Gastrocnemius medialis (tissue), 4 donors: ENCODE measurements at regions not wholly inside any gene's neighbourhood (a gene's known extent, or its start where the extent isn't known, plus 50 kb on each side); places are given as distances from the start of the nearest gene placed in this dataset.

Experiments used
- ATAC-seq, 2 donors: fragments of 150-250 bp; one replicate each; pipeline ENCODE4 v1.9.1; 2016
- DNase-seq, 2 donors: peaks; one replicate each; pipeline ENCODE4 v3.0.0-alpha.2; 2019
- H3K27ac ChIP-seq, 4 donors: fragments of 200-600 bp; sonication (generic); 1 replicate in 1 of 4; 2 replicates in 3 of 4; pipeline ENCODE4 v1.5.1; 2016 to 2018; ENCODE audit warnings: mild to moderate bottlenecking in 2 of 4, moderate library complexity in 1 of 4
- H3K27me3 ChIP-seq, 3 donors: fragments of 200-600 bp; sonication (generic) in 2 of 3; 1 replicate in 1 of 3; 2 replicates in 2 of 3; pipeline versions ENCODE4 v1.5.1 to v1.6.0; 2016 to 2019; ENCODE audit warnings: mild to moderate bottlenecking in 1 of 3, moderate library complexity in 1 of 3
- H3K36me3 ChIP-seq, 2 donors: fragments of 200-600 bp; sonication (generic) in 1 of 2; one replicate each; pipeline ENCODE4 v1.5.1; 2017 to 2018
- H3K4me1 ChIP-seq, 2 donors: fragments of 200-600 bp; sonication (generic) in 1 of 2; one replicate each; pipeline ENCODE4 v1.5.1; 2016 to 2017; ENCODE audit warnings: mild to moderate bottlenecking in 2 of 2
- H3K4me3 ChIP-seq, 4 donors: fragments of 200-600 bp; sonication (generic) in 3 of 4; 1 replicate in 1 of 4; 2 replicates in 3 of 4; pipeline ENCODE4 v1.5.1; 2016 to 2019; ENCODE audit warnings: mild to moderate bottlenecking in 2 of 4
- H3K9me3 ChIP-seq, 3 donors: fragments of 200-600 bp; sonication (generic) in 2 of 3; 1 replicate in 1 of 3; 2 replicates in 2 of 3; pipeline ENCODE4 v1.5.1; 2016 to 2019
- CTCF ChIP-seq, 5 experiments: fragments of 450-650 bp in 3 of 5; fragments of 200-600 bp in 2 of 5; sonication (generic) in 2 of 5; IDR thresholded peaks in 4 of 5; conservative IDR thresholded peaks in 1 of 5; 1 replicate in 4 of 5; 2 replicates in 1 of 5; pipeline ENCODE4 v1.5.1; 2016 to 2019; ENCODE audit warnings: antibody characterized with exemption in 5 of 5, mild to moderate bottlenecking in 3 of 5, moderate library complexity in 3 of 5
- POLR2A ChIP-seq, 2 donors: fragments of 450-650 bp; IDR thresholded peaks; one replicate each; pipeline ENCODE4 v1.6.1; 2017; ENCODE audit warnings: antibody characterized with exemption in 2 of 2, mild to moderate bottlenecking in 2 of 2, moderate library complexity in 2 of 2
- in situ Hi-C, 4 donors: fragments of 200-750 bp; cut with MboI; loops; one replicate each; pipeline versions ENCODE4 v1.15.0 to v1.8.0; 2017; ENCODE audit warnings: low sequenced_read_pairs in 4 of 4
- intact Hi-C: fragments of 100-400 bp; cut with DNase I; formaldehyde crosslinking; loops from one replicate; pipeline ENCODE4 v1.15.1; 2023; ENCODE audit warnings: low total_unique reads

- Histone ChIP-seq H3K36me3 (no peaks in the 10 kb centered on the region), H3K4me1 (no peaks in the 10 kb centered on the region), H3K27ac (no peak overlapping the region), H3K4me3 (no peak overlapping the region), H3K9me3 (no peaks in the 10 kb centered on the region), H3K27me3 (no peaks in the 10 kb centered on the region)
- ATAC-seq (no peak), DNase-seq (no peak)
- TF ChIP-seq POLR2A (IDR thresholded peaks at IDR 0.05), result no peak
- in situ Hi-C loops, result no loop called here
- intact Hi-C loops, result no loop called here
These were observed 264.3 kb downstream of the TFAP2C start for GRCh38 chr20:56893226-56893917.

GRCh38 chr20:56896447-56896846 lies 267.3 kb downstream of the TFAP2C start:
- TF ChIP-seq CTCF (IDR thresholded peaks at IDR 0.05 in 4 of 5, conservative IDR thresholded peaks at IDR 0.05 in 1 of 5), result no peak
- no peak for TF ChIP-seq POLR2A (IDR thresholded peaks at IDR 0.05)
- Histone ChIP-seq H3K27ac (no peak overlapping the region), H3K36me3 (no peaks in the 10 kb centered on the region), H3K4me3 (no peak overlapping the region), H3K27me3 (no peaks in the 10 kb centered on the region), H3K9me3 (no peaks in the 10 kb centered on the region), H3K4me1 (no peaks in the 10 kb centered on the region)
- intact Hi-C loops, result no loop called here
- DNase-seq (no peak), ATAC-seq (no peak)
- in situ Hi-C loops, result no loop called here

GRCh38 chr20:56897318-56897957 lies 268.3 kb downstream of the TFAP2C start:
- H3K27me3 ChIP-seq, result no peaks in the 10 kb centered on the region
- no peak for TF ChIP-seq POLR2A (IDR thresholded peaks at IDR 0.05)
- no peak for TF ChIP-seq CTCF (IDR thresholded peaks at IDR 0.05 in 4 of 5, conservative IDR thresholded peaks at IDR 0.05 in 1 of 5)
- H3K4me1 ChIP-seq, result no peaks in the 10 kb centered on the region
- ATAC-seq, result no peak
- no peaks in the 10 kb centered on the region for H3K9me3 ChIP-seq
- H3K4me3 ChIP-seq, result no peak overlapping the region
- no peak for DNase-seq
- in situ Hi-C loops (no loop called here), intact Hi-C loops (no loop called here)
- no peak overlapping the region for H3K27ac ChIP-seq
- no peaks in the 10 kb centered on the region for H3K36me3 ChIP-seq

- no peak for DNase-seq
- Histone ChIP-seq H3K27me3 (no peaks in the 10 kb centered on the region), H3K4me1 (no peaks in the 10 kb centered on the region), H3K4me3 (no peak overlapping the region), H3K9me3 (no peaks in the 10 kb centered on the region), H3K36me3 (no peaks in the 10 kb centered on the region), H3K27ac (no peak overlapping the region)
- no peak for TF ChIP-seq POLR2A (IDR thresholded peaks at IDR 0.05)
- TF ChIP-seq CTCF (IDR thresholded peaks at IDR 0.05 in 4 of 5, conservative IDR thresholded peaks at IDR 0.05 in 1 of 5), result no peak
- no peak for ATAC-seq
- in situ Hi-C loops, result no loop called here
- intact Hi-C loops, result no loop called here
These were observed 268.8 kb downstream of the TFAP2C start for GRCh38 chr20:56897958-56898349.

GRCh38 chr20:56899506-56899905 lies 270.4 kb downstream of the TFAP2C start:
- H3K27me3 ChIP-seq, result no peaks in the 10 kb centered on the region
- intact Hi-C loops, result no loop called here
- in situ Hi-C loops, result no loop called here

More at GRCh38 chr20:56899506-56899905, 270.4 kb downstream of the TFAP2C start:
- no peak overlapping the region for H3K27ac ChIP-seq
- no peaks in the 10 kb centered on the region for H3K36me3 ChIP-seq
- TF ChIP-seq POLR2A (IDR thresholded peaks at IDR 0.05) (no peak), CTCF (IDR thresholded peaks at IDR 0.05 in 4 of 5, conservative IDR thresholded peaks at IDR 0.05 in 1 of 5) (no peak)
- no peaks in the 10 kb centered on the region for H3K9me3 ChIP-seq
- H3K4me3 ChIP-seq, result no peak overlapping the region
- ATAC-seq, result no peak
- H3K4me1 ChIP-seq, result no peaks in the 10 kb centered on the region
- no peak for DNase-seq
